ENCODE measurements at regions not wholly inside any gene's neighbourhood (a gene's known extent, or its start where the extent isn't known, plus 50 kb on each side); places are given as distances from the start of the nearest gene placed in this dataset.

- no peak overlapping the region for H2BK5ac ChIP-seq (ENCODE audit: insufficient read length, low read length)
- no peak overlapping the region for H4K8ac ChIP-seq (replicated peaks; ENCODE audit: insufficient read length, low read depth, low read length)
- no peak for DNase-seq
- H2BK20ac ChIP-seq (ENCODE audit: low read depth, low read length, poor library complexity, severe bottlenecking) = no peak overlapping the region
- Mint-ChIP-seq H3K4me1 (no peaks in the 10 kb centered on the region), H3K9me3 (peaks cover 10 to 14% of the 10 kb centered on the region in 2 experiments), H3K27me3 (ENCODE audit: low read depth) (no peaks in the 10 kb centered on the region), H3K4me3 (no peak overlapping the region), H3K27ac (no peak overlapping the region), H3K36me3 (ENCODE audit: insufficient read depth in 1 of 3, low read depth in 3 of 3) (peaks cover 9 to 14% (median 10%) of the 10 kb centered on the region in 3 experiments)
- H3K79me2 ChIP-seq (ENCODE audit: insufficient read depth, low read length) = no peaks in the 10 kb centered on the region
- H3K4ac ChIP-seq (ENCODE audit: low read depth, low read length) = no peak overlapping the region
- no peak overlapping the region for H3T11ph ChIP-seq (ENCODE audit: low read length)
- no peak overlapping the region for H4K91ac ChIP-seq (ENCODE audit: insufficient read length, low read depth, low read length)
- no peak overlapping the region for H3K9ac ChIP-seq (ENCODE audit: extremely low read depth, insufficient read length, low read length)
- H4K20me1 ChIP-seq (ENCODE audit: control insufficient read depth, insufficient read depth, insufficient read length) = no peaks in the 10 kb centered on the region
- H2BK120ac ChIP-seq (ENCODE audit: low read depth, low read length, poor library complexity, severe bottlenecking) = no peak overlapping the region
- no peak overlapping the region for H3K18ac ChIP-seq (ENCODE audit: insufficient read length, low read depth, low read length)
- no peak overlapping the region for H2AK5ac ChIP-seq (ENCODE audit: insufficient read length, low read length)
- TF ChIP-seq CTCF (conservative IDR thresholded peaks at IDR 0.05) = no peak
- no peak overlapping the region for H3K4me2 ChIP-seq (ENCODE audit: insufficient read depth, insufficient read length, low read length)
- H3K27ac ChIP-seq (ENCODE audit: insufficient read length, low read depth, low read length) = no peak overlapping the region
- H3K27me3 ChIP-seq (ENCODE audit: insufficient read depth, low read length) = no peaks in the 10 kb centered on the region
- H3K56ac ChIP-seq (ENCODE audit: insufficient read length, low read depth, low read length) = no peak overlapping the region
- no peaks in the 10 kb centered on the region for H3K23me2 ChIP-seq (ENCODE audit: insufficient read length, low read depth, low read length, poor library complexity, severe bottlenecking)
- no peak overlapping the region for H3K23ac ChIP-seq (ENCODE audit: insufficient read length, low read depth, low read length)
- no peak overlapping the region for H2BK12ac ChIP-seq (ENCODE audit: insufficient read length, low read depth, low read length)
- no peak overlapping the region for H3K14ac ChIP-seq (ENCODE audit: insufficient read depth, low read length)
- no peaks in the 10 kb centered on the region for H3K4me1 ChIP-seq (ENCODE audit: insufficient read depth, low read length)
- no peaks in the 10 kb centered on the region for H3K79me1 ChIP-seq (ENCODE audit: insufficient read depth, low read depth, low read length, poor library complexity, severe bottlenecking)
- peaks cover 9% of the 10 kb centered on the region for H3K9me3 ChIP-seq (ENCODE audit: control insufficient read depth, low read depth, low read length)
- no peak overlapping the region for H2BK15ac ChIP-seq (ENCODE audit: low read depth, low read length)
- WGBS (ENCODE audit: extremely low coverage, insufficient read length, low lambda C conversion rate) = no CpG with 5 or more reads among the region's 1 CpG
- no peak overlapping the region for H2AFZ ChIP-seq (ENCODE audit: low read length)
- H4K5ac ChIP-seq (ENCODE audit: insufficient read length, low read depth, low read length) = no peak overlapping the region
These were observed 2187.5 kb upstream of the ACO1 start for GRCh38 chr9:30196941-30197340.

Measured in H9 (cell line).